IMR-90 (cell line): ENCODE measurements at regions not wholly inside any gene's neighbourhood (a gene's known extent, or its start where the extent isn't known, plus 50 kb on each side); places are given as distances from the start of the nearest gene placed in this dataset.
"Not testable (repeated sequence)": the region's sequence is repeated elsewhere in the genome, so short reads cannot be mapped to it uniquely, and the experiment has no call there.

ENCODE experiments used
- ATAC-seq: fragments of 200-7000 bp; cut with Tn5 transposase; 2 replicates; pipeline ENCODE4 v1.9.1; 2020; ENCODE audit warnings: low read depth, mild to moderate bottlenecking, moderate library complexity
- BruUV-seq: library from RNA; stranded (reverse); fragments of 400-500 nt; replicated peaks from 2 replicates; lab custom pipeline; 2021; lab: Mats Ljungman, UMichigan
- CTCF ChIA-PET: fragments of 300-600 bp; formaldehyde crosslinking; extraction: SDS; loops from one replicate; lab custom pipeline; 2021; ENCODE audit warnings: antibody characterized with exemption; lab: Yijun Ruan, JAX
- POLR2A ChIA-PET: fragments of 300-600 bp; sonication (Branson Sonifier 250); formaldehyde crosslinking; loops from one replicate; lab custom pipeline; 2022; ENCODE audit warnings: antibody characterized with exemption; ENCODE audit not compliant: unreplicated experiment; lab: Charles Lee
- DNase-seq: peaks from one replicate; pipeline ENCODE4 v3.0.0; 2013
- H2AFZ ChIP-seq: replicated peaks from 2 replicates; pipeline ENCODE3; 2013; ENCODE audit warnings: low read length, mild to moderate bottlenecking; ENCODE audit not compliant: poor library complexity
- H2AK5ac ChIP-seq: 2 replicates; pipeline ENCODE4 v1.6.1; 2013; ENCODE audit warnings: low read depth, low read length, inconsistent platforms
- H2AK9ac ChIP-seq: replicated peaks from 2 replicates; pipeline ENCODE3; 2013; ENCODE audit warnings: mild to moderate bottlenecking, low read depth, low read length, moderate library complexity; ENCODE audit not compliant: poor library complexity
- H2BK120ac ChIP-seq: 2 replicates; pipeline ENCODE4 v1.6.1; 2013; ENCODE audit warnings: low read depth, low read length, inconsistent platforms
- H2BK15ac ChIP-seq: 3 replicates; pipeline ENCODE4 v1.6.1; 2013; ENCODE audit warnings: low read depth, low read length, inconsistent platforms
- H2BK20ac ChIP-seq: 2 replicates; pipeline ENCODE4 v1.6.1; 2013; ENCODE audit warnings: low read depth, mild to moderate bottlenecking, inconsistent platforms, low read length, moderate library complexity
- H2BK5ac ChIP-seq: 2 replicates; pipeline ENCODE4 v1.6.1; 2013; ENCODE audit warnings: mild to moderate bottlenecking, low read depth, low read length, inconsistent platforms; ENCODE audit not compliant: poor library complexity, severe bottlenecking
- H3K14ac ChIP-seq: replicated peaks from 2 replicates; pipeline ENCODE4 v1.6.1; 2013; ENCODE audit warnings: low read depth, low read length, inconsistent platforms
- H3K18ac ChIP-seq: 2 replicates; pipeline ENCODE4 v1.6.1; 2013; ENCODE audit warnings: low read depth, low read length, control low read depth
- H3K23ac ChIP-seq: 2 replicates; pipeline ENCODE4 v1.6.1; 2013; ENCODE audit warnings: low read depth, low read length, inconsistent platforms
- H3K27ac ChIP-seq: 2 replicates; pipeline ENCODE4 v1.5.1; 2013; ENCODE audit warnings: mild to moderate bottlenecking, control low read depth, low read length; ENCODE audit not compliant: insufficient read depth
- H3K27me3 ChIP-seq: 2 replicates; pipeline ENCODE4 v1.6.1; 2013; ENCODE audit warnings: low read length; ENCODE audit not compliant: control insufficient read depth, insufficient read depth
- H3K36me3 ChIP-seq: 2 replicates; pipeline ENCODE4 v1.6.1; 2013; ENCODE audit warnings: low read length, mixed read lengths; ENCODE audit not compliant: control insufficient read depth, insufficient read depth
- H3K4ac ChIP-seq: 2 replicates; pipeline ENCODE4 v1.6.1; 2013; ENCODE audit warnings: low read depth, low read length, inconsistent platforms
- H3K4me1 ChIP-seq: 2 replicates; pipeline ENCODE4 v1.6.1; 2013; ENCODE audit warnings: low read length, mixed read lengths; ENCODE audit not compliant: control insufficient read depth, insufficient read depth
- H3K4me2 ChIP-seq: 2 replicates; pipeline ENCODE4 v1.6.1; 2013; ENCODE audit warnings: low read depth, mild to moderate bottlenecking, control low read depth, low read length, moderate library complexity
- H3K4me3 ChIP-seq: 2 replicates; pipeline ENCODE4 v1.5.1; 2013; ENCODE audit warnings: low read depth, mild to moderate bottlenecking, control low read depth, low read length, moderate library complexity; ENCODE audit not compliant: insufficient read depth
- H3K56ac ChIP-seq: 2 replicates; pipeline ENCODE4 v1.6.1; 2013; ENCODE audit warnings: low read length, inconsistent platforms; ENCODE audit not compliant: insufficient read depth; ENCODE audit errors: extremely low read depth
- H3K79me1 ChIP-seq, 2 experiments: 2 replicates each; pipeline ENCODE4 v1.6.1; 2013; ENCODE audit warnings: low read length in 2 of 2, inconsistent platforms in 1 of 2, low read depth in 1 of 2
- H3K9ac ChIP-seq: 2 replicates; pipeline ENCODE4 v1.6.1; 2013; ENCODE audit warnings: low read depth, low read length, control low read depth
- H3K9me1 ChIP-seq: 2 replicates; pipeline ENCODE4 v1.6.1; 2013; ENCODE audit warnings: low read length, inconsistent platforms; ENCODE audit not compliant: insufficient read depth
- H3K9me3 ChIP-seq: 2 replicates; pipeline ENCODE4 v1.6.1; 2013; ENCODE audit warnings: low read length; ENCODE audit not compliant: control insufficient read depth, insufficient read depth
- H4K20me1 ChIP-seq: 2 replicates; pipeline ENCODE4 v1.6.1; 2013; ENCODE audit warnings: low read length, inconsistent platforms; ENCODE audit not compliant: insufficient read depth
- H4K5ac ChIP-seq: 2 replicates; pipeline ENCODE4 v1.6.1; 2013; ENCODE audit warnings: mild to moderate bottlenecking, low read depth, low read length, control low read depth
- H4K8ac ChIP-seq, 2 experiments: 2 replicates each; pipeline ENCODE4 v1.6.1; 2013; ENCODE audit warnings: low read depth in 2 of 2, low read length in 2 of 2, control low read depth in 1 of 2, inconsistent platforms in 1 of 2
- H4K91ac ChIP-seq: 2 replicates; pipeline ENCODE4 v1.6.1; 2013; ENCODE audit warnings: low read depth, low read length, inconsistent platforms; ENCODE audit not compliant: insufficient read depth
- WGBS, 2 experiments: methylation state at CpG; one replicate each; pipeline versions ENCODE4 v1.1.5 to v1.1.7; 2013; ENCODE audit warnings: missing lambda C conversion rate in 2 of 2; ENCODE audit not compliant: insufficient read length in 1 of 2; ENCODE audit errors: extremely low coverage in 2 of 2; 5-methylcytosine and 5-hydroxymethylcytosine counted together
- dilution Hi-C: fragments of 300-500 bp; cut with HindIII; formaldehyde crosslinking; loops from one replicate; pipeline ENCODE4 v1.14.3; 2018; ENCODE audit warnings: low sequenced_read_pairs; ENCODE audit not compliant: unreplicated experiment
- in situ Hi-C: fragments of 300-500 bp; cut with MboI; formaldehyde crosslinking; loops from 3 replicates; pipeline ENCODE4 v1.14.3; 2019; ENCODE audit warnings: low sequenced_read_pairs, inconsistent platforms, mixed read lengths
- intact Hi-C: fragments of 100-400 bp; cut with micrococcal nuclease; formaldehyde crosslinking; loops from 2 replicates; pipeline ENCODE4 v1.10.0; 2022

DNA sequence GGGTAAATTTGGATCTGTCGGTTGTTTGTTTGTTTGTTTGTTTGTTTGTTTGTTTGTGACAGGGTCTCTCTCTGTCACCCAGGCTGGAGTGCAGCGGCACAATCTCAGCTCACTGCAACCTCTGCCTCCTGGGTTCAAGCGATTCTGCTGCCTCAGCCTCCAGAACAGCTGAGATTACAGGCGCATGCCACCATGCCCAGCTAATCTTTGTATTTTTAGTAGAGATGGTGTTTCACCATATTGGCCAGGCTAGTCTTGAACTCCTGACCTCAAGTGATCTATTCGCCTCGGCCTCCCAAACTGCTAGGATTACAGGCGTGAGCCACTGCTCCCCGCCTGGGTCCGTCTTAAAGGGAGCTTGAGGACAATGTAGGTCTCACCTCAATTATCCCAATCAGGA is 95.3 kb upstream of the NAA20 start:
- BruUV-seq, H2BK15ac ChIP-seq, intact Hi-C loops, H3K27ac ChIP-seq, H2BK5ac ChIP-seq, POLR2A ChIA-PET, H3K9ac ChIP-seq, H3K4me2 ChIP-seq, H2AFZ ChIP-seq, H3K14ac ChIP-seq, DNase-seq, H2BK20ac ChIP-seq, H3K23ac ChIP-seq, ATAC-seq, H3K18ac ChIP-seq, H3K4me1 ChIP-seq, H2AK5ac ChIP-seq, dilution Hi-C loops, H4K5ac ChIP-seq, H3K4me3 ChIP-seq, H3K27me3 ChIP-seq, H4K91ac ChIP-seq, H2BK120ac ChIP-seq, H2AK9ac ChIP-seq, H3K56ac ChIP-seq, H3K36me3 ChIP-seq, H3K9me3 ChIP-seq, in situ Hi-C loops, H3K4ac ChIP-seq: not testable (repeated sequence)
- 0 out of 4 replicates have a peak overlapping the region, but pooled peaks of 1 of the 2 experiments have one; percentile 14 for H4K8ac ChIP-seq
- CTCF ChIA-PET = interaction anchor here (1.1 kb wide), 1 partner anchor 11 kb away, joined by 3 read pairs; no protein-coding TSS in a partner anchor
- peaks cover 47% of the 10 kb centered on the region for H4K20me1 ChIP-seq
- H3K9me1 ChIP-seq = peaks cover 17% of the 10 kb centered on the region
- 80% methylated on average over 1 of the region's 9 CpGs; no CpG with 5 or more reads in 1 of the 2 experiments for WGBS, 2 experiments
- peaks cover 28 to 71% of the 10 kb centered on the region in 2 experiments; a peak in 3 of 4 replicates for H3K79me1 ChIP-seq
